ENCODE measurements at regions not wholly inside any gene's neighbourhood (a gene's known extent, or its start where the extent isn't known, plus 50 kb on each side); places are given as distances from the start of the nearest gene placed in this dataset.

- H2BK20ac ChIP-seq (ENCODE audit: low read depth, low read length) = peak overlapping the region; percentile 97
- peak overlapping the region; percentile 69 for H3K14ac ChIP-seq (replicated peaks; ENCODE audit: low read depth, low read length)
- H4K20me1 ChIP-seq (ENCODE audit: insufficient read depth, low read length) = no peaks in the 10 kb centered on the region
- no peak overlapping the region for H3K4me3 ChIP-seq (ENCODE audit: insufficient read depth, low read depth, low read length)
- H3K9ac ChIP-seq (ENCODE audit: low read depth, low read length) = no peak overlapping the region
- peak; percentile 50 for ATAC-seq (ENCODE audit: low read depth)
- peak overlapping the region; percentile 56; the same call in 1 of the 2 replicates for H3K56ac ChIP-seq (ENCODE audit: extremely low read depth, insufficient read depth, low read length)
- H3K9me3 ChIP-seq (ENCODE audit: control insufficient read depth, insufficient read depth, low read length) = no peaks in the 10 kb centered on the region
- H2AK9ac ChIP-seq (replicated peaks; ENCODE audit: low read depth, low read length, poor library complexity) = no peak overlapping the region
- peak overlapping the region; percentile 82 for H2AK5ac ChIP-seq (ENCODE audit: low read depth, low read length)
- H4K8ac ChIP-seq (ENCODE audit: low read depth in 2 of 2, low read length in 2 of 2) = peak overlapping the region; percentile 76 to 93
- H2AFZ ChIP-seq (replicated peaks; ENCODE audit: low read length, poor library complexity) = no peak overlapping the region
- no peak overlapping the region for H3K4me2 ChIP-seq (ENCODE audit: low read depth, low read length)
- intact Hi-C loops (cut with micrococcal nuclease) = loop anchor here (1.0 to 5.0 kb wide), 8 partner anchors 157 to 1053 kb away; no protein-coding TSS in a partner anchor
- no peaks in the 10 kb centered on the region for H3K4me1 ChIP-seq (ENCODE audit: control insufficient read depth, insufficient read depth, low read length)
- TF ChIP-seq POLR2A (IDR thresholded peaks at IDR 0.05; ENCODE audit: low read depth, low read length) = no peak
- TF ChIP-seq NFE2L2 (IDR thresholded peaks at IDR 0.05; ENCODE audit: low read depth, low read length) = no peak
- CTCF ChIA-PET = interaction anchor here (0.7 to 2.0 kb wide), 10 partner anchors 9 to 1053 kb away, joined by 3 to 11 read pairs (median 4); no protein-coding TSS in a partner anchor
- peak overlapping the region; percentile 86 for H2BK15ac ChIP-seq (ENCODE audit: low read depth, low read length)
- H3K23ac ChIP-seq (ENCODE audit: low read depth, low read length) = peak overlapping the region; percentile 58
- POLR2A ChIA-PET (ENCODE audit: unreplicated experiment) = interaction anchor here (0.6 kb wide), 1 partner anchor 182 kb away, joined by 3 read pairs; no protein-coding TSS in a partner anchor
- peak overlapping the region; percentile 84 for H3K4ac ChIP-seq (ENCODE audit: low read depth, low read length)
- BruUV-seq (replicated peaks) = no TSS peak
- peak overlapping the region; percentile 97 for H2BK120ac ChIP-seq (ENCODE audit: low read depth, low read length)
- peak overlapping the region; percentile 47; the same call in 1 of the 2 replicates for H4K5ac ChIP-seq (ENCODE audit: low read depth, low read length)
- peak overlapping the region; percentile 91 for H2BK5ac ChIP-seq (ENCODE audit: low read depth, low read length, poor library complexity, severe bottlenecking)
- peaks cover 0 to 15% of the 10 kb centered on the region in 2 experiments; a peak in 2 of 4 replicates for H3K79me1 ChIP-seq (ENCODE audit: low read depth in 1 of 2, low read length in 2 of 2)
- H3K27ac ChIP-seq (ENCODE audit: insufficient read depth, low read length) = peak overlapping the region; percentile 66
- in situ Hi-C loops (cut with MboI; ENCODE audit: low sequenced_read_pairs) = loop anchor here (10.0 kb wide), 1 partner anchor 192 kb away; no protein-coding TSS in a partner anchor
- H3K36me3 ChIP-seq (ENCODE audit: control insufficient read depth, insufficient read depth, low read length) = no peaks in the 10 kb centered on the region
- peaks cover 4% of the 10 kb centered on the region for H3K27me3 ChIP-seq (ENCODE audit: control insufficient read depth, insufficient read depth, low read length)
- peaks cover 13% of the 10 kb centered on the region for H3K9me1 ChIP-seq (ENCODE audit: insufficient read depth, low read length)
- dilution Hi-C loops (cut with HindIII; ENCODE audit: low sequenced_read_pairs, unreplicated experiment) = no loop called here
- H4K91ac ChIP-seq (ENCODE audit: insufficient read depth, low read depth, low read length) = peak overlapping the region; percentile 79
- H3K18ac ChIP-seq (ENCODE audit: low read depth, low read length) = peak overlapping the region; percentile 6
- peak; percentile 45 for DNase-seq
Measured at GRCh38 chrX:45322820-45323219, 122.1 kb upstream of the DIPK2B start.

All from IMR-90 (cell line).